Activated naive CD4-positive, alpha-beta T cell treated with anti-CD3 and anti-CD28 coated beads, Interleukin-2, amount 50 U/mL, for 24 hours (primary cell): ENCODE measurements at regions not wholly inside any gene's neighbourhood (a gene's known extent, or its start where the extent isn't known, plus 50 kb on each side); places are given as distances from the start of the nearest gene placed in this dataset.
"Not testable (repeated sequence)": the region's sequence is repeated elsewhere in the genome, so short reads cannot be mapped to it uniquely, and the experiment has no call there.

Experiments
- H3K27ac Mint-ChIP-seq: one replicate; pipeline ENCODE4 v1.8.0; 2021; ENCODE audit warnings: mild to moderate bottlenecking, mixed read lengths
- H3K27me3 Mint-ChIP-seq: one replicate; pipeline ENCODE4 v1.8.0; 2021; ENCODE audit warnings: mixed read lengths
- H3K36me3 Mint-ChIP-seq: one replicate; pipeline ENCODE4 v1.8.0; 2021; ENCODE audit warnings: mixed read lengths
- H3K4me1 Mint-ChIP-seq: one replicate; pipeline ENCODE4 v1.8.0; 2021; ENCODE audit warnings: mixed read lengths
- H3K4me3 Mint-ChIP-seq: one replicate; pipeline ENCODE4 v1.8.0; 2021; ENCODE audit warnings: mild to moderate bottlenecking, mixed read lengths
- H3K9me3 Mint-ChIP-seq: one replicate; pipeline ENCODE4 v1.8.0; 2021; ENCODE audit warnings: mixed read lengths

GRCh38 chr3:71926616-71927015 lies 141.7 kb upstream of the PROK2 start:
- H3K4me1 Mint-ChIP-seq, result no peaks in the 10 kb centered on the region
- H3K36me3 Mint-ChIP-seq, result no peaks in the 10 kb centered on the region
- H3K9me3 Mint-ChIP-seq, result no peaks in the 10 kb centered on the region
- H3K27ac Mint-ChIP-seq, result no peak overlapping the region
- H3K27me3 Mint-ChIP-seq, result no peaks in the 10 kb centered on the region
- H3K4me3 Mint-ChIP-seq, result no peak overlapping the region

GRCh38 chr3:71926262-71926600 lies 141.3 kb upstream of the PROK2 start:
- Mint-ChIP-seq H3K27me3 (no peaks in the 10 kb centered on the region), H3K27ac (no peak overlapping the region), H3K4me1 (no peaks in the 10 kb centered on the region), H3K36me3 (no peaks in the 10 kb centered on the region), H3K4me3 (no peak overlapping the region), H3K9me3 (no peaks in the 10 kb centered on the region)

GRCh38 chr3:71925511-71926261 lies 140.7 kb upstream of the PROK2 start:
- not testable (repeated sequence) for H3K9me3 Mint-ChIP-seq, H3K36me3 Mint-ChIP-seq

GRCh38 chr3:71924721-71925120 lies 139.8 kb upstream of the PROK2 start:
- no peaks in the 10 kb centered on the region for H3K27me3 Mint-ChIP-seq

More at GRCh38 chr3:71925511-71926261, 140.7 kb upstream of the PROK2 start:
- not testable (repeated sequence) for H3K4me3 Mint-ChIP-seq, H3K27me3 Mint-ChIP-seq, H3K27ac Mint-ChIP-seq, H3K4me1 Mint-ChIP-seq

GRCh38 chr3:71921036-71921435 lies 136.1 kb upstream of the PROK2 start:
- Mint-ChIP-seq H3K4me3 (no peak overlapping the region), H3K27ac (no peak overlapping the region), H3K9me3 (no peaks in the 10 kb centered on the region), H3K36me3 (no peaks in the 10 kb centered on the region), H3K4me1 (no peaks in the 10 kb centered on the region), H3K27me3 (no peaks in the 10 kb centered on the region)

More at GRCh38 chr3:71924721-71925120, 139.8 kb upstream of the PROK2 start:
- Mint-ChIP-seq H3K27ac (no peak overlapping the region), H3K36me3 (no peaks in the 10 kb centered on the region), H3K9me3 (no peaks in the 10 kb centered on the region), H3K4me1 (no peaks in the 10 kb centered on the region), H3K4me3 (no peak overlapping the region)

GRCh38 chr3:71919572-71919971 lies 134.6 kb upstream of the PROK2 start:
- Mint-ChIP-seq H3K27ac (no peak overlapping the region), H3K27me3 (no peaks in the 10 kb centered on the region), H3K4me3 (no peak overlapping the region), H3K4me1 (no peaks in the 10 kb centered on the region), H3K9me3 (no peaks in the 10 kb centered on the region), H3K36me3 (no peaks in the 10 kb centered on the region)

- Mint-ChIP-seq H3K27ac (no peak overlapping the region), H3K9me3 (no peaks in the 10 kb centered on the region), H3K36me3 (no peaks in the 10 kb centered on the region), H3K27me3 (no peaks in the 10 kb centered on the region), H3K4me3 (no peak overlapping the region), H3K4me1 (no peaks in the 10 kb centered on the region)
These were observed 132.6 kb upstream of the PROK2 start for GRCh38 chr3:71917545-71917944.

- Mint-ChIP-seq H3K4me1 (no peaks in the 10 kb centered on the region), H3K36me3 (no peaks in the 10 kb centered on the region), H3K9me3 (no peaks in the 10 kb centered on the region), H3K4me3 (no peak overlapping the region), H3K27ac (no peak overlapping the region), H3K27me3 (no peaks in the 10 kb centered on the region)
These were observed 131.9 kb upstream of the PROK2 start for GRCh38 chr3:71916747-71917369.

- Mint-ChIP-seq H3K27ac (no peak overlapping the region), H3K4me3 (no peak overlapping the region), H3K27me3 (peaks cover 1% of the 10 kb centered on the region), H3K4me1 (no peaks in the 10 kb centered on the region), H3K9me3 (no peaks in the 10 kb centered on the region), H3K36me3 (no peaks in the 10 kb centered on the region)
These were observed 128.0 kb upstream of the PROK2 start for GRCh38 chr3:71912839-71913495.

GRCh38 chr3:71910108-71910507 lies 125.2 kb upstream of the PROK2 start:
- H3K36me3 Mint-ChIP-seq, result no peaks in the 10 kb centered on the region
- H3K4me3 Mint-ChIP-seq, result no peak overlapping the region
- peaks cover 3% of the 10 kb centered on the region for H3K27me3 Mint-ChIP-seq
- no peak overlapping the region for H3K27ac Mint-ChIP-seq
- peaks cover 5% of the 10 kb centered on the region for H3K4me1 Mint-ChIP-seq
- no peaks in the 10 kb centered on the region for H3K9me3 Mint-ChIP-seq

- Mint-ChIP-seq H3K4me1 (peaks cover 5% of the 10 kb centered on the region), H3K9me3 (no peaks in the 10 kb centered on the region), H3K4me3 (no peak overlapping the region), H3K27ac (no peak overlapping the region), H3K27me3 (peaks cover 3% of the 10 kb centered on the region), H3K36me3 (no peaks in the 10 kb centered on the region)
These were observed 123.0 kb upstream of the PROK2 start for GRCh38 chr3:71907996-71908395.

GRCh38 chr3:71906976-71907375 lies 122.0 kb upstream of the PROK2 start:
- Mint-ChIP-seq H3K27me3 (peaks cover 3% of the 10 kb centered on the region), H3K9me3 (no peaks in the 10 kb centered on the region), H3K36me3 (no peaks in the 10 kb centered on the region), H3K27ac (no peak overlapping the region), H3K4me1 (peaks cover 5% of the 10 kb centered on the region), H3K4me3 (no peak overlapping the region)

- H3K4me3 Mint-ChIP-seq, result no peak overlapping the region
These were observed 120.5 kb upstream of the PROK2 start for GRCh38 chr3:71905426-71905825.

GRCh38 chr3:71903936-71904335 lies 119.0 kb upstream of the PROK2 start:
- H3K27me3 Mint-ChIP-seq, result peaks cover 3% of the 10 kb centered on the region
- H3K36me3 Mint-ChIP-seq, result no peaks in the 10 kb centered on the region
- H3K4me3 Mint-ChIP-seq, result no peak overlapping the region
- H3K9me3 Mint-ChIP-seq, result no peaks in the 10 kb centered on the region
- peaks cover 5% of the 10 kb centered on the region for H3K4me1 Mint-ChIP-seq
- no peak overlapping the region for H3K27ac Mint-ChIP-seq

More at GRCh38 chr3:71905426-71905825, 120.5 kb upstream of the PROK2 start:
- Mint-ChIP-seq H3K36me3 (no peaks in the 10 kb centered on the region), H3K4me1 (peaks cover 5% of the 10 kb centered on the region), H3K27me3 (peaks cover 3% of the 10 kb centered on the region), H3K27ac (no peak overlapping the region), H3K9me3 (no peaks in the 10 kb centered on the region)

GRCh38 chr3:71903112-71903495 lies 118.2 kb upstream of the PROK2 start:
- Mint-ChIP-seq H3K4me1 (peaks cover 5% of the 10 kb centered on the region), H3K4me3 (no peak overlapping the region), H3K36me3 (no peaks in the 10 kb centered on the region), H3K27me3 (peaks cover 1% of the 10 kb centered on the region), H3K9me3 (no peaks in the 10 kb centered on the region), H3K27ac (no peak overlapping the region)
